Hematopoietic multipotent progenitor cell treated with erythropoietin and hydrocortisone succinate and interleukin-3 and kit ligand, for 15 days (in vitro differentiated cells): ENCODE measurements at regions not wholly inside any gene's neighbourhood (a gene's known extent, or its start where the extent isn't known, plus 50 kb on each side); places are given as distances from the start of the nearest gene placed in this dataset.
"Not testable (repeated sequence)": the region's sequence is repeated elsewhere in the genome, so short reads cannot be mapped to it uniquely, and the experiment has no call there.

Source experiments
- DNase-seq: peaks from one replicate; pipeline ENCODE4 v3.0.0-alpha.2; 2015; ENCODE audit warnings: low spot score

- no peak for DNase-seq
Observed at GRCh38 chr12:3367750-3368444, 123.1 kb upstream of the PRMT8 start.

GRCh38 chr12:3371018-3371417 is 120.0 kb upstream of the PRMT8 start:
- no peak for DNase-seq

GRCh38 chr12:3375326-3375725 is 115.7 kb upstream of the PRMT8 start:
- DNase-seq: no peak

- DNase-seq: no peak
Observed at GRCh38 chr12:3376779-3377455, 114.1 kb upstream of the PRMT8 start.

- no peak for DNase-seq
Observed at GRCh38 chr12:3378655-3379054, 112.3 kb upstream of the PRMT8 start.

- no peak for DNase-seq
Observed at GRCh38 chr12:3379079-3379478, 111.9 kb upstream of the PRMT8 start.

- DNase-seq: no peak
Observed at GRCh38 chr12:3380200-3381043, 110.6 kb upstream of the PRMT8 start.

GRCh38 chr12:3381059-3382047 is 109.7 kb upstream of the PRMT8 start:
- DNase-seq: no peak

- DNase-seq: no peak
Observed at GRCh38 chr12:3389986-3390385, 101.0 kb upstream of the PRMT8 start.

- DNase-seq: not testable (repeated sequence)
Observed at GRCh38 chr12:3397596-3397995, 93.4 kb upstream of the PRMT8 start.

GRCh38 chr12:3398196-3398789 is 92.7 kb upstream of the PRMT8 start:
- no peak for DNase-seq

GRCh38 chr12:3405821-3406220 is 85.2 kb upstream of the PRMT8 start:
- DNase-seq: no peak

- no peak for DNase-seq
Observed at GRCh38 chr12:3407723-3408122, 83.3 kb upstream of the PRMT8 start.

GRCh38 chr12:3409662-3410061 is 81.3 kb upstream of the PRMT8 start:
- DNase-seq: no peak

GRCh38 chr12:3416159-3416558 is 74.8 kb upstream of the PRMT8 start:
- no peak for DNase-seq

GRCh38 chr12:3416670-3417069 is 74.3 kb upstream of the PRMT8 start:
- DNase-seq: no peak

GRCh38 chr12:3417113-3417512 is 73.9 kb upstream of the PRMT8 start:
- DNase-seq: no peak

- DNase-seq: no peak
Observed at GRCh38 chr12:3417937-3418462, 73.0 kb upstream of the PRMT8 start.

- no peak for DNase-seq
Observed at GRCh38 chr12:3418609-3419390, 72.2 kb upstream of the PRMT8 start.

GRCh38 chr12:3419558-3419957 is 71.4 kb upstream of the PRMT8 start:
- no peak for DNase-seq
